ENCODE measurements at regions not wholly inside any gene's neighbourhood (a gene's known extent, or its start where the extent isn't known, plus 50 kb on each side); places are given as distances from the start of the nearest gene placed in this dataset.

DNA sequence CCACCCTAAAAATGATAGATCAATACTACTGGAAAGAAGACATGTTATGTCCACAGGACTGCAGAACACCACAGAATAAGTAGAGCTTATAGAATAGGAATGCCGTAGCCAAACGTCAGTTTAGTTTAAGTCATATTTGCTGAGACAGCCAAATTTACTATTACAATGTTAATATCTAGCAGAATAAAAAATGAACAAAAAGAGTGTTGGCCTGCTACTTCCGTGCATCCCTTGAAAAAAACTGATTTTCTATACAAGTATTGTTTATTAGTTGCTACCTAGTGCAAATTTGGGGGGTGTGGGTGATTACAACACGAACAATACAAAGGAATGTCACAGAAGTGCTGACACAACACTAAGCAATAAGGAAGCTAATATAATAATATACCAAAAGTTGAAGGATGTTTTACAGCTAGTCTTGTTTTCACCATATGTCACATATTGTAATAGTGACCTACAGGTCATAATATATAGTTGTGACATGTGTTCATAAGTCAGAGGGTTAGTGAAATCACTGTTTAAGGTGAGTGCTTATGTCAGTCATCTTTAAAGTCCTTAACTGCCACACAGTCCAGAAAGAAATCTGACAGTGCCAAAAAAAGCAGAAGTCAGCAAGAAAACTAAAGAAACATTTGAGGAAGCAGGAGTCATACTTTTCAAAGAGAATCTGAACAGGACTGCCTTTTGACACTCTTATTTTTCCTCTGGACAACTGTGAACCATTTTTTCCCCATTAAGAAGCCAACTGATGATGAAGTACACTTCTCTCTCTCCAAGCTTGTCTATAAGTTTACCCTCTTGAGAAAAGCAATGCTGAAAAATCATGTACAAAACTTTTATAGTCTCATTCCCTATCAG lies 376.4 kb downstream of the ZEB2 start:
- no peak for TF ChIP-seq CTCF (IDR thresholded peaks at IDR 0.05)

- no peak for TF ChIP-seq CTCF (IDR thresholded peaks at IDR 0.05)
These were observed 379.0 kb downstream of the ZEB2 start for GRCh38 chr2:144140891-144141290.

GRCh38 chr2:144137705-144138428 lies 382.1 kb downstream of the ZEB2 start:
- no peak for TF ChIP-seq CTCF (IDR thresholded peaks at IDR 0.05)

- TF ChIP-seq CTCF (IDR thresholded peaks at IDR 0.05) = no peak
These were observed 382.6 kb downstream of the ZEB2 start for GRCh38 chr2:144137272-144137671.

DNA sequence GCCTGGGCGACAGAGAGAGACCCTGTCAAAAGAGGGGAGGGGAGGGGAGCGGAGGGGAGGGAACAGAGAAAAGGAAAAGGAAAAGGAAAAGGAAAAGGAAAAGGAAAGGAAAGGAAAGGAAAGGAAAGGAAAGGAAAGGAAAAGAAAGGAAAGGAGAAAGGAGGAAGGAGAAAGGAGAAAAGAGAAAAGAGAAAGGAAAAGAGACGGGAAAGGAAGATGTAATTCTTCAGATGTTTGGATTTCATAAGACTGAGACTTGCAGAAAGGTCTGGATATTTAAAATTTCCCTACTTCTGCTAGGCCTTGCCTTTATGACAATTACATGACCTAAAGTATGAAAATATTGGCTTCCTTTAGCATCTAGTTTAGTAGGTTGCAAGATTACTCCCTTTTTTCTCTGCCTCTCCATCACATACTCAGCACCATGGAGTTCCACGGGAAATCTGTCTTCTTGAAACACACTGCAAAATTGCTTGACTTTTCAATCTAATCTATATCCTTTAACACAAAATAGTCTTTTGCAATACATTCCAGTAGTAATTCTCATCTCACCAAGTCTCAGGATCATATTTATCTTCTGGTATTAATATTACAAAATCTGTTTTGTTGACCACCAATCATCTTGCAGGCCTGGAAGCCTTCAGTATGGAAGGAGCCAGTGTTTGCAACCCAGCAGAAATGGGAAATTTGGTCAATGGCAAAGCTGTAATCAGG lies 383.5 kb downstream of the ZEB2 start:
- no peak for TF ChIP-seq CTCF (IDR thresholded peaks at IDR 0.05)

DNA sequence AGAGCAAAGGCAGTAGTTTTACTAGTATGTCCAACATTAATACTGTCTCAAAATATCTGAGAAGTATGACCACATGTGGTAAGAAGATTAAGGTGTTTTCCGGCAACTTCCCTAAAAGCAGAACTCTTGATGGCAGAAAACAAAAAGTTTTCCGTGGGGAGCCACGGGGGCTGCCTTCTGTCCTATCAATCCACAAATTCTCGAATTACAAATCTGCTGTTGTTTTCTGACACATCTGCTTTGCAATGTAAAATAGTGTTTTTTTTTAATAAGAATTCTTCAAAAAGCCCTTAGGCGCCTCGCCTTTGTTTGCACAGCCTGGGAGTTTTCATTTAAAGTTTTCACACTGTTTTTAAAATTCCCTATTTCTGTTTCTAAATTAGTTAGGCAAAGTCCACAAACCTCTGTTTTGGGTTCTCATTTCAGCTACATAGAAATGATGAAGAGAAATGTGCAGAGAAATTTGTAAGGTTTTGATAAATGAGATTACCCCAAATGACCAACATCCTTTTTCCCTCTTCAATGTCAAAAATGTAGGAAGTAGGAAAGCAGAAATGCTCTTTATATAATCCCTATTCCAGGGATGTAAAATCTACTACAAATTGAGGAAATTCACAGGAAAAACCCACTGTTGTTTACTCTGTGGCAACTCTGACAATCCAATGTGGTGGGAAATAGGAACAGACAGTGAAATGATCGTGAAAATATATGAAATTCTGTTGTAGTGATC lies 385.8 kb downstream of the ZEB2 start:
- no peak for TF ChIP-seq CTCF (IDR thresholded peaks at IDR 0.05)

- TF ChIP-seq CTCF (IDR thresholded peaks at IDR 0.05) = no peak
These were observed 387.6 kb downstream of the ZEB2 start for GRCh38 chr2:144132357-144132756.
